HG03460 (cell line): ENCODE measurements at regions not wholly inside any gene's neighbourhood (a gene's known extent, or its start where the extent isn't known, plus 50 kb on each side); places are given as distances from the start of the nearest gene placed in this dataset.

Source experiments
- ATAC-seq: cut with Tn5 transposase; IDR thresholded peaks from one replicate; pipeline ENCODE4 v1.9.1; 2021; ENCODE audit not compliant: unreplicated experiment

GRCh38 chr3:31246293-31247062 is 286.2 kb upstream of the STT3B start:
- no peak for ATAC-seq

DNA sequence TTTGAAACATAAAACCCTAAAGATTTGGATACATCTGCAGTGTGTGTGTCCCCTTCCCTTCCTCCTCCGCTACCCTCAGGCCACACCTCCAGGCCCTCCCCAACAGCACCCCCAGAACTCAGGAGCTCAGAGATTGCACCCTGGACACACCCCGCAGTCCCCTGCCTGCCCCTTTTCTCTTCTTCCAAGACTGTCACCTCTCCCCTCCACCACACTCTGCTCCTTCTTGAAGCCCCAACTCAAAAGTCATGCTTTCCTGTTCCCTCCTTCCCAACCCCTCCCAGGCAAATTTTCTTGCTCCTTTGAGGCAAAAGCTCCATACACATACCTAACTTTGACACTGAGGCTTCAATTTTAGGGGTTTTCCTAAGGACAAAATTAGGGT is 285.7 kb upstream of the STT3B start:
- ATAC-seq: no peak

- peak; percentile 63 for ATAC-seq
Observed at GRCh38 chr3:31247850-31248562, 284.7 kb upstream of the STT3B start.

DNA sequence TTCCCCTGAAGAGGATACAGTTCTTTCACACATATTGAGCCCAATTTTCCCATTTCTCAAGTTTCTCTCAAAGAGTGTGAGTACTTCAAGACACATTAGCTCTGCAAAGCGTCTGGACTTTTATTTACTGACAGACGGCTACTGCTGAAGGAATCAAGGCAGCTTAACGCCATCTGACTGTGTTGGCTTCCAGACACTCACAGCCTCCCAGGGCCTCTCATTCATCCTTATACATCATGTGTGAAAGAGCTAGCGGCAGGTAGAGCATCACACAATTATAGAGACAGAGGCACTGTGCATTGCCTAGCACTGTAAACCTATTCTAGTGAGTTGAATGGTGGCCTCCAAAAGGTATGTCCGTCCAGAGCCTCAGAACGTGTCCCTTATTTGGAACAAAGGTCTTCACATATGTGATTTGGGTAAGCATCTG is 284.1 kb upstream of the STT3B start:
- ATAC-seq: peak; percentile 13

- no peak for ATAC-seq
Observed at GRCh38 chr3:31249545-31249944, 283.2 kb upstream of the STT3B start.

DNA sequence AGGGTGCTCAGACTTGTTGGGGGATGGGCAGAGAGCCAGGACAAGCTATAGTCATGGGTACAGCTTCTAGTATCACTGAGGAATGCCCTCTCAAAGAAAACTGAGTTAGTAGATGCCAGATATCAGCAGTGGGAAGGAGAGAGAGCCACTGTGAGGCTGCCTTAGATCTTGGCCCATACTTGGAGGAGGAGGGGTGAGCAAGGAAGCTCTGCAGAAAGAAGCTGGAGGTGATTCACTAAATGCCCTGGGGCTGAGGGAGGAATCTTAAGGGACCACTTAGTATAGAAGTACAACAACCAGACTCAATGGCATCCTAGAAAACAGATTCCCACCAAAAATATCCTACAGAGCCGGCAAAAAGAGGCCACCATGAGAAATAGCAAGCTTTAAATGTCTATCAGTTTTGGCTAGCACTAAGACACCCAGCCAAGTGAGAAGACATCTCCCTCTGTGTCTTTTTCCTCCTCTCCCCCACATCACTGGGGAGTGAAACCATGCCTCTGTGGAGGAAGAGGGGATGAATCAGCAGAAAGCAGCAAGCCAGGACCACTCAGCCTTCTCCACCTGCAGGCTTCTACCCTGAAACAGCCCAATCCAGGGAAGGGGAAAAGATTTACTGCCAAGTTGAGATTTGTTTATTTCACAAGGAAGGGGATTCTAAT is 282.5 kb upstream of the STT3B start:
- ATAC-seq: no peak

- ATAC-seq: no peak
Observed at GRCh38 chr3:31251083-31251482, 281.6 kb upstream of the STT3B start.

GRCh38 chr3:31252216-31253185 is 280.2 kb upstream of the STT3B start:
- no peak for ATAC-seq

DNA sequence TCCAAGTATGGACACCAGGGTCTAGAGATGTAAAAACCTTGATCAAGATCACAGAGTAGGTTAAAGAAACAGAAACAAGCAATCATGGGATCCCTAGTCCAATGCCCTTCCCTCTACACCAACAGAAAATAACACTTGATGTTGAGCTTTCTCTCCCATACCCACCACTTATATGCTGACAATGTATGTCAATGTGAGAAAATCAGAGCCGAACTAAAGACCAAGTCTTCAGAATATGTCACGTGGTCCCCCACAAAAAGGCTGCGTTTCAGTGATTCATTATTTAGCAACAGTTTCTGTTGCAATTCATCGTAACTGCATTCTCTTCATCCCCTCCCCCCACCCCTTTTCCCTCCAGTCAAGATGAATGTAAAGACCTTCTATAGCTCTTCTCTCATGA is 278.9 kb upstream of the STT3B start:
- no peak for ATAC-seq

DNA sequence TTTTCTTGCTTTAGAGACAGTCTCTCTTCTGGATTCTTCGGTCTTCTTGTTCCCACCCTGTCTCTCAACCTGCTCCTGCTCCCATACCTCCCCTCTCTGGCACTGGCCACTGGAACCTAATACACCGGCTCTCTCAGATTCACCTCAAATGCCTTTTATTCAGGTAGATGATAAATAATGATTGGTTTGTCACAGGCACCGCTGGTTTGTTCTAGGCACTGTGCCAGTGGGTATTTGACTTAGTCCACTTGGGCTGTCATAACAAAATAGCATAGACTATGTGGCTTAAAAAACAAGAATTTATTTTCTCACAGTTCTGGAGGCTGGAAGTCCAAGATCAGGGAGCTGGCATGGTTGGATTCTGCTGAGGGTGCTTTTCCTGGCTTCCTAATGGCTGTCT is 278.2 kb upstream of the STT3B start:
- no peak for ATAC-seq

DNA sequence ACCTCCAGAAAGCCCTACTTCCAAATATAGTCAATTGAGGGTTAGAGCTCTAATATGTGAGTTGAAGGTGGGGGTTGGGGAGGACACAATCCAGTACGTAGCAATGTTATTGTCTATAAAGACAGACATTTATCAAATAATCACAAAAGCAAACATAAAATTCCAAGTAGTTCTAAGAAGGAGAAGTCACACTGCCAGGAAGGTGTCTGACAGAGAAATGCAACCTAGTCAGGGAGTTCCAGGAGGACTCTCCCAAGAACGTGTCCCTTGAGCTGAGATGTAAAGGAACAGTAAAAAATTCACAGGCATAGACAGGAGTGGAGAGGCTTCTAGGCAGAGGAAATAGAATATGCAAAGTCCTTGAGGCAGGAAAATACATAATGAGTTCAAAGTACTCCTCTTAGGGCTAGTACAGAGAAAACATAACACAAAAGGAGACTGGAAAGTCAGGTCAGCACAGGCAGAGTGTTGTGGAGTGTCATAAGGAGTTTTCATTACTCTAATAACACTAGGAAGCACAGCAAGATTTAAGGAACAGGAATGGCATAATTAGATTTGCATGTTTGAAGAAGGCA is 277.6 kb upstream of the STT3B start:
- ATAC-seq: no peak

DNA sequence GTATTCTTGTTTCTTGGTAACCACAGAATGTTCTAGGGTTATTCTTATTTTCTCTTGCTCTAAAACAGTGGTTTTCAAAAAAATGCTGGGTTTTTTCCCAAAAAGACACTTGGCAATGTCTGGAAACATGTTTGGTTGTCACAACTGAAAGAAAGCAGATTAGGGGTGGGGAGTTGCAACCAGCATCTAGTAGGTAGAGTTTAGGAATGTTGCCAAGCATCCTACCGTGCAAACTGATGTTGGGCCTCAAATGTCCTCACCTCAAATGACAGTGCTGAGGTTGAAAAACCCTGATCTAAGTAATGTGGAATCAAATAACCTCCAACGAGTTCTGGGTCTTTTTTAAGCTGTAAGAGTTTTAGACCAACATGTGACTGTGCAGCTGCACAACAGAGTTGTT is 270.5 kb upstream of the STT3B start:
- no peak for ATAC-seq

DNA sequence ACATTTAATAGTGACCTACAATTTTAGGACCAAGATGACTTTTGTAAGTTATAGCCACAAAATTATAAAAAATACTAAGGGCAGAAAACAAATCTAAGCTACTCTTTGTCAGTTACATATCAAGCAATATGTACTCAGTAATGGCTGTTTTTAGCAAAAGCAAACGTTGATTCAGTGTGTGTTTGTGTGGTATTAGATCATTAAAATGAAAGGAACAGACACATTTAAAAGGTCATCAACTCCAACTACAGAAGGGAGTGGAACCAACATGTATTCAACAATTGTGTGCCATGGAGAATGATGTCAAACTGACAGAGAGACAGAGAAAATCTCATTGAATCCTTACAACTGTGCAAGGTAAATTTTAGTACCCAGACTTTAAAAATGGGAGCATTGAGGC is 268.8 kb upstream of the STT3B start:
- no peak for ATAC-seq

- ATAC-seq: no peak
Observed at GRCh38 chr3:31265646-31266428, 266.9 kb upstream of the STT3B start.

DNA sequence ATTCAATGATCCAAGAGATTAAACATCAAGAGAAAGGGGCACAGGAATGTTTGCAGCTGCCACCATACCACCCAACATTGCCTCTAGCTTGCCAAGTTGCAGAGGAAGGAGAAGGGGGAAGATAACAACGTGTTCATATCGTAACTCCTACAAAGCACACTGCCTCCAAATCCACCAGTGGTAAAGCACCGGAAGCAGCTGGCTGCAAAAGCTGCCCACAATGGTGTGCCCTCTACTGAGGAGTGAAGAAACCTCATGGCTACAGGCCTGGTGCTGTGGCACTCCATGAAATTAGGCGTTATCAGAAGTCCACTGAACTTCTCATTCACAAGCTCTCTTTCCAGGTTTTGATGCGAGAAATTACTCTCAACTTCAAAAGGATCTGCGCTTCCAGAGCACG is 263.9 kb upstream of the STT3B start:
- no peak for ATAC-seq

DNA sequence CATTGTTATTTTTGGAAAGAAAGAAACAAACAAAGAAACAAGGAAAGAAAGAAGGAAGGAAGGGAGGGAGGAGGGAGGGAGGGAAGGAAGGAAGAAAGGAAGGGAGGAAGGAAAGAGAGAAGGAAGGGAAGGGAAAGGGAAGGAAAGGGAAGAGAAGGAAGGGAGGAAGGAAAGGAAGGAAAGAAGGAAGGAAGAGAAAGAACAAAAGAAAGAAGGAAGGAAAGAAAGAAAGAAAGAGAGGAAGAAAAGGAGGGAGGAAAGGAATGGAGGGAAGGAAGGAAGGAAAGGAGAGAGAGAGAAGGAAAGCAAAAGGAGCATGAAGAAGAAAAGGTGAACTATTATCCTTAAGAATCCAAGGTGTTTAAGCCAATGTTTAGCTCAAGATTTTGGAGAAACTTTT is 262.7 kb upstream of the STT3B start:
- ATAC-seq: no peak

- ATAC-seq: no peak
Observed at GRCh38 chr3:31274326-31275024, 258.2 kb upstream of the STT3B start.

- no peak for ATAC-seq
Observed at GRCh38 chr3:31275038-31275572, 257.6 kb upstream of the STT3B start.

GRCh38 chr3:31275583-31275982 is 257.1 kb upstream of the STT3B start:
- no peak for ATAC-seq
